Activated CD8-positive, alpha-beta T cell treated with anti-CD3 and anti-CD28 coated beads for 36 hours (primary cell): ENCODE measurements at regions not wholly inside any gene's neighbourhood (a gene's known extent, or its start where the extent isn't known, plus 50 kb on each side); places are given as distances from the start of the nearest gene placed in this dataset.
A peak's percentile ranks its signal among the peaks of the same experiment; 100 is the strongest.

Source experiments
- ATAC-seq: fragments of 200-7000 bp; cut with Tn5 transposase; one replicate; pipeline ENCODE4 v1.10.0; 2021; ENCODE audit warnings: mild to moderate bottlenecking, moderate library complexity
- CTCF ChIA-PET: fragments of 350-600 bp; sonication (Branson Sonifier 250); formaldehyde crosslinking; loops from one replicate; lab custom pipeline; 2021; ENCODE audit warnings: antibody characterized with exemption; lab: Charles Lee
- POLR2A ChIA-PET: fragments of 350-600 bp; sonication (Branson Sonifier 250); formaldehyde crosslinking; loops from one replicate; lab custom pipeline; 2021; ENCODE audit warnings: antibody characterized with exemption; lab: Charles Lee
- DNase-seq: peaks from one replicate; pipeline ENCODE4 v3.0.0-alpha.2; 2020
- H3K27ac Mint-ChIP-seq: one replicate; pipeline ENCODE4 v1.8.0; 2021; ENCODE audit warnings: mild to moderate bottlenecking, mixed read lengths
- H3K27me3 Mint-ChIP-seq: one replicate; pipeline ENCODE4 v1.8.0; 2021; ENCODE audit warnings: mixed read lengths
- H3K36me3 Mint-ChIP-seq: one replicate; pipeline ENCODE4 v1.8.0; 2021; ENCODE audit warnings: low read depth, mixed read lengths
- H3K4me1 Mint-ChIP-seq: one replicate; pipeline ENCODE4 v1.8.0; 2021; ENCODE audit warnings: low read depth, mixed read lengths
- H3K4me3 Mint-ChIP-seq: one replicate; pipeline ENCODE4 v1.8.0; 2021; ENCODE audit warnings: mild to moderate bottlenecking, moderate library complexity, mixed read lengths
- H3K9me3 Mint-ChIP-seq: one replicate; pipeline ENCODE4 v1.8.0; 2021; ENCODE audit warnings: mixed read lengths
- intact Hi-C: fragments of 100-400 bp; cut with micrococcal nuclease; formaldehyde crosslinking; loops from one replicate; pipeline ENCODE4 v1.10.0; 2022
- TF ChIP-seq, protein P1 (sequence below): fragments of 200-600 bp; IDR thresholded peaks from one replicate; pipeline ENCODE4 v1.8.0; 2022; ENCODE audit warnings: antibody characterized with exemption, mild to moderate bottlenecking

DNA sequence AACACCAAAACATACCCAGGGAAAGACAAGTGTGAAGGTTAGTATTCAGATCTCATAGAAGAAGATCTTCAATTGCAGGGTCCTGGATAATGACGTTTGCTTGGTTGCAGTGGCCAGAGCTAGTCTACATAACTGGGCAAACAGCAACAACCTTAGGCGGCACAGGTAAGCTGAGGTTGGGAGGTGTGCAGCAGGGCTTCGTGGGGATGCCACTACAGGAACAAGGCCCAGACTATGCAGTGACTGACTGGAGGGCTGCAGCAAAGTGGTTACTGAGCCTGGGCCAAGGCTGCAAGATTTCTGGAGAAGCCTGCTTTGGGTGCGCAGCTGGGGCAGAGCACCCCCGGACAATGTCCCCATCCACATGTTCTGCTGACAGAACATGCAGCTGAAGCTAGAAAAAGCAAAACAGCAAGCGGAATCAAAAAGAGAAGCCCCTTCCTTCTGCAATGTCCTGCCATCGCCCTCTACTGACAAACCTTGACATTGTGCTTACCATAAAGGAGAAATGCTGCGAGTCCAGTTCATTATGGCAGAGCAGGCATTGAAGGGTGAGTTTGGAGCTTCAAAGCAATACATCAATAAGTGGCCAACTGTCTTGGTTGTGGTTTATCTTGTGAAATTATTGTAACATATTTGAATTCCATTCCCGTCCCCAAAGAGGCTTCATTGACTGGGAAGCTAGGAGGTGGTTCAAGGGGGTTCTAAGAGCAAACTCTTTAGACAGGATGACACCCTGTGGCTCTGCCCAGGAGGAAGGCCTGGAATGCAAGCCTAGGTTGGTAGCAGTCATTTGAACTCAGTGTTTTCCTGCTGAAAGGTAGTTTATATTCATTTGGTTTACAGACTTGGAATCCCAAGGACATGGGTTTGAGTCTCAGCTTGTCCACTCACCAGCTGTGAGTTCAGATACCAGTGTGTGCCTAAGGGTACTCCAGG lies 217.0 kb downstream of the PDCD6IP start:
- TF ChIP-seq, protein P1, sequence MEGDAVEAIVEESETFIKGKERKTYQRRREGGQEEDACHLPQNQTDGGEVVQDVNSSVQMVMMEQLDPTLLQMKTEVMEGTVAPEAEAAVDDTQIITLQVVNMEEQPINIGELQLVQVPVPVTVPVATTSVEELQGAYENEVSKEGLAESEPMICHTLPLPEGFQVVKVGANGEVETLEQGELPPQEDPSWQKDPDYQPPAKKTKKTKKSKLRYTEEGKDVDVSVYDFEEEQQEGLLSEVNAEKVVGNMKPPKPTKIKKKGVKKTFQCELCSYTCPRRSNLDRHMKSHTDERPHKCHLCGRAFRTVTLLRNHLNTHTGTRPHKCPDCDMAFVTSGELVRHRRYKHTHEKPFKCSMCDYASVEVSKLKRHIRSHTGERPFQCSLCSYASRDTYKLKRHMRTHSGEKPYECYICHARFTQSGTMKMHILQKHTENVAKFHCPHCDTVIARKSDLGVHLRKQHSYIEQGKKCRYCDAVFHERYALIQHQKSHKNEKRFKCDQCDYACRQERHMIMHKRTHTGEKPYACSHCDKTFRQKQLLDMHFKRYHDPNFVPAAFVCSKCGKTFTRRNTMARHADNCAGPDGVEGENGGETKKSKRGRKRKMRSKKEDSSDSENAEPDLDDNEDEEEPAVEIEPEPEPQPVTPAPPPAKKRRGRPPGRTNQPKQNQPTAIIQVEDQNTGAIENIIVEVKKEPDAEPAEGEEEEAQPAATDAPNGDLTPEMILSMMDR: peak; percentile 17
- H3K4me3 Mint-ChIP-seq: no peak overlapping the region
- peaks cover 28% of the 10 kb centered on the region for H3K4me1 Mint-ChIP-seq
- ChIA-PET CTCF (interaction anchor here (0.9 to 2.6 kb wide), 7 partner anchors 7 to 139 kb away, joined by 3 to 16 read pairs (median 3); no protein-coding TSS in a partner anchor), POLR2A (interaction anchor here (1.8 kb wide), 1 partner anchor 14 kb away, joined by 6 read pairs; no protein-coding TSS in a partner anchor)
- no peaks in the 10 kb centered on the region for H3K9me3 Mint-ChIP-seq
- H3K27ac Mint-ChIP-seq: no peak overlapping the region
- no peaks in the 10 kb centered on the region for H3K36me3 Mint-ChIP-seq
- peak; percentile 24 for DNase-seq
- H3K27me3 Mint-ChIP-seq: no peaks in the 10 kb centered on the region
- intact Hi-C loops: loop anchor here (2.0 kb wide), 1 partner anchor 133 kb away; no protein-coding TSS in a partner anchor
- ATAC-seq: no peak

GRCh38 chr3:34016925-34017587 lies 218.6 kb downstream of the PDCD6IP start:
- ATAC-seq (peak; percentile 67), DNase-seq (peak; percentile 34)
- Mint-ChIP-seq H3K4me3 (no peak overlapping the region), H3K27me3 (no peaks in the 10 kb centered on the region), H3K27ac (peak overlapping the region; percentile 64), H3K9me3 (no peaks in the 10 kb centered on the region), H3K36me3 (no peaks in the 10 kb centered on the region), H3K4me1 (peaks cover 28% of the 10 kb centered on the region)
- intact Hi-C loops: no loop called here
- TF ChIP-seq, protein P1: no peak
- ChIA-PET POLR2A (interaction anchor here (0.5 to 1.8 kb wide), 3 partner anchors 16 to 107 kb away, joined by 3 to 6 read pairs (median 3); no protein-coding TSS in a partner anchor), CTCF (interaction anchor here (0.8 to 2.6 kb wide), 4 partner anchors 9 to 134 kb away, joined by 3 to 16 read pairs (median 4); no protein-coding TSS in a partner anchor)

- H3K36me3 Mint-ChIP-seq: no peaks in the 10 kb centered on the region
- no peaks in the 10 kb centered on the region for H3K9me3 Mint-ChIP-seq
- no peak overlapping the region for H3K27ac Mint-ChIP-seq
- H3K4me1 Mint-ChIP-seq: peaks cover 28% of the 10 kb centered on the region
- intact Hi-C loops: no loop called here
- no peaks in the 10 kb centered on the region for H3K27me3 Mint-ChIP-seq
- ChIA-PET POLR2A (no interaction called here), CTCF (interaction anchor here (0.8 to 2.6 kb wide), 2 partner anchors 12 to 134 kb away, joined by 3 to 16 read pairs; no protein-coding TSS in a partner anchor)
- no peak for DNase-seq
- TF ChIP-seq, protein P1: no peak
- H3K4me3 Mint-ChIP-seq: no peak overlapping the region
- no peak for ATAC-seq
Observed at GRCh38 chr3:34017757-34018156, 219.3 kb downstream of the PDCD6IP start.

DNA sequence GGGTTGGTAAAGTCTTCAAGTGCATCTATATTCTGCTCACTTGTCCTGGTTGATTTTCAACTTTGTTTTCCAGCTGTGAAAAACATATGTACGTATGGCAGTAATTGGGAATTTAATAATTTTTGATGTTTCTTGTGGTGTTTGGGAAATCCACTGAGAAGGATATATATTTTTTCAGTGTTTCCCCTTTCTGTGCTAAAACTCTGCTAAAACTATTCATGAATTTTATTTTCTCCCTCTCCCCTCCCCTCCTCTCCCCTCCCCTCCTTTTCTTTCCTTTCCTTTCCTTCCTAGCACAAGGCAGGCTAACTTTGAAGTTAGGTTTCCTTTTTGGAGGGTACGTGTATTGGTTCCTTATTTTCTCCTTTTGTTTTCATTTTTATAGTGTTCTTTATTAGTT lies 220.7 kb downstream of the PDCD6IP start:
- CTCF ChIA-PET: interaction anchor here (1.3 kb wide), 1 partner anchor 23 kb away, joined by 3 read pairs; no protein-coding TSS in a partner anchor
- intact Hi-C loops: no loop called here
- POLR2A ChIA-PET: no interaction called here

More for the DNA sequence above, 220.7 kb downstream of the PDCD6IP start:
- H3K27me3 Mint-ChIP-seq: no peaks in the 10 kb centered on the region
- H3K36me3 Mint-ChIP-seq: no peaks in the 10 kb centered on the region
- H3K4me3 Mint-ChIP-seq: no peak overlapping the region
- no peak for DNase-seq
- no peaks in the 10 kb centered on the region for H3K9me3 Mint-ChIP-seq
- no peak for ATAC-seq
- TF ChIP-seq, protein P1: no peak
- no peak overlapping the region for H3K27ac Mint-ChIP-seq
- H3K4me1 Mint-ChIP-seq: peaks cover 28% of the 10 kb centered on the region
